H1 (cell line): ENCODE measurements at regions not wholly inside any gene's neighbourhood (a gene's known extent, or its start where the extent isn't known, plus 50 kb on each side); places are given as distances from the start of the nearest gene placed in this dataset.

Experiments used
- CTCF ChIP-seq, 3 experiments: IDR thresholded peaks; 1 replicate in 2 of 3; 2 replicates in 1 of 3; pipeline versions ENCODE4 v1.5.1 to v1.6.1; 2011; ENCODE audit warnings: low read length in 3 of 3, mild to moderate bottlenecking in 3 of 3, inconsistent platforms in 2 of 3, low read depth in 1 of 3, moderate library complexity in 1 of 3; ENCODE audit not compliant: insufficient read depth in 1 of 3; ENCODE audit errors: control extremely low read depth in 1 of 3
- MAX ChIP-seq: IDR thresholded peaks from 2 replicates; pipeline ENCODE4 v1.6.1; 2012; ENCODE audit warnings: inconsistent platforms
- NANOG ChIP-seq: IDR thresholded peaks from 2 replicates; pipeline ENCODE4 v1.6.1; 2011; ENCODE audit warnings: low read length, low read depth, mild to moderate bottlenecking, inconsistent platforms; ENCODE audit not compliant: insufficient read depth, poor library complexity, severe bottlenecking
- POLR2A ChIP-seq, 2 experiments: IDR thresholded peaks; 1 replicate in 1 of 2; 2 replicates in 1 of 2; pipeline ENCODE4 v1.6.1; 2011; ENCODE audit warnings: low read depth in 2 of 2, low read length in 2 of 2, mild to moderate bottlenecking in 2 of 2; ENCODE audit errors: control extremely low read depth in 1 of 2
- RAD21 ChIP-seq, 2 experiments: IDR thresholded peaks in 1 of 2; conservative IDR thresholded peaks in 1 of 2; 2 replicates each; pipeline ENCODE4 v1.6.1; 2011; ENCODE audit warnings: low read depth in 2 of 2, low read length in 2 of 2, improper control_type of control experiment in 1 of 2, inconsistent platforms in 1 of 2, mild to moderate bottlenecking in 1 of 2, moderate library complexity in 1 of 2
- SP4 ChIP-seq: IDR thresholded peaks from 2 replicates; pipeline ENCODE4 v1.6.1; 2012; ENCODE audit warnings: low read length, inconsistent platforms
- TAF1 ChIP-seq: IDR thresholded peaks from 2 replicates; pipeline ENCODE4 v1.6.1; 2011; ENCODE audit warnings: mild to moderate bottlenecking, low read depth, low read length

GRCh38 chr6:106875782-106876321, 98.7 kb downstream of the CD24 start:
- TF ChIP-seq SP4 (no peak), CTCF (IDR thresholded peaks at IDR 0.05; ENCODE audit: control extremely low read depth in 1 of 3, insufficient read depth in 1 of 3, low read depth in 1 of 3, low read length in 3 of 3) (no peak), POLR2A (IDR thresholded peaks at IDR 0.05; ENCODE audit: control extremely low read depth in 1 of 2, low read depth in 2 of 2, low read length in 2 of 2) (no peak), TAF1 (no peak), RAD21 (IDR thresholded peaks at IDR 0.05 in 1 of 2, conservative IDR thresholded peaks at IDR 0.05 in 1 of 2; ENCODE audit: low read depth in 2 of 2, low read length in 2 of 2) (no peak), MAX (no peak), NANOG (no peak)
